T-helper 2 cell (primary cell): ENCODE measurements at regions not wholly inside any gene's neighbourhood (a gene's known extent, or its start where the extent isn't known, plus 50 kb on each side); places are given as distances from the start of the nearest gene placed in this dataset.

ENCODE experiments used
- DNase-seq, 5 experiments: peaks; one replicate each; pipeline versions ENCODE4 v3.0.0 to v3.0.0-alpha.2; 2012 to 2022

GRCh38 chr10:91335147-91335546 lies 75.0 kb upstream of the HECTD2 start:
- peak in 1 of 5 experiments; percentile 1 for DNase-seq

- DNase-seq = no peak
Measured at GRCh38 chr10:91339729-91340128, 70.4 kb upstream of the HECTD2 start.

GRCh38 chr10:91340613-91341362 lies 69.4 kb upstream of the HECTD2 start:
- DNase-seq = no peak

DNA sequence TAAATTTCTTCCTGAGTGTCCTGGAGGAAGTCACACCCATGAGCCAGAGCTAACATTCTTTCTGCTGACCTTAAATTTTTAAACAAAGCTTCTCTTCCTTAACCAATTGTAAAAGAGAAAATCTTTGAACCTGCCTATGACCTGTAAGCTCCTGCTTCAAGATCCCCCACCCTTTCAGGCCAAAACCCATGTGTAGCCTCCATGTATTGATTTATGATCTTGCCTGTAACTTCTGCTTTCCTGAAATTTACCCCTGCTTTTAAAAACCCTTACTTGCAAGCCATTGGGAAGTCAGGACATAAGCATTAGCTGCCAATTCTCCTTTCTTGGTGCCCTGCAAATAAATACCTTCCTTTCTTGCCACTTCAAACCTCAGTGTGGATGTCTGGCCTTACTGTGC lies 68.5 kb upstream of the HECTD2 start:
- DNase-seq = no peak

DNA sequence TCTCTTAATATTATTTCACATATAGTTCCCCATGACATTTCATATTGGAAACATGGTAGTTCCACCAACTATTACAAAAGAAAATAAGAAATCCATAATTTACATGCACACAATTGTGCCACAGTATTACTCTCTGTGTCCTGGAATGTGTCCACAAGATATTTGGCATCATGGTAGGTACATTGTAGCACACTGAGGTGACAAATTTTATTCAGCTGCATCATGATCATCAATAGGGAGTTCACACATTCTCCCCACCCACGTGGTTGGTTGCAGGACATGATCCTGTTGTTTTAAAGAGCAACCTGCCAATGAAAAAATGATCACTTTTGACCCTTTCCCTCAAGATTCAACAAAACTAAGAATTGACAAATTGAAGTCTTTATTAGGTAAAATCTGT lies 67.1 kb upstream of the HECTD2 start:
- no peak for DNase-seq

GRCh38 chr10:91344117-91344856 lies 65.9 kb upstream of the HECTD2 start:
- DNase-seq = no peak

GRCh38 chr10:91345716-91346115 lies 64.4 kb upstream of the HECTD2 start:
- DNase-seq = no peak

- no peak for DNase-seq
Measured at GRCh38 chr10:91347529-91347928, 62.6 kb upstream of the HECTD2 start.

- no peak for DNase-seq
Measured at GRCh38 chr10:91349381-91349780, 60.8 kb upstream of the HECTD2 start.

GRCh38 chr10:91350651-91351081 lies 59.5 kb upstream of the HECTD2 start:
- DNase-seq = no peak

GRCh38 chr10:91352760-91353159 lies 57.4 kb upstream of the HECTD2 start:
- DNase-seq = no peak

GRCh38 chr10:91354166-91355075 lies 55.7 kb upstream of the HECTD2 start:
- no peak for DNase-seq

DNA sequence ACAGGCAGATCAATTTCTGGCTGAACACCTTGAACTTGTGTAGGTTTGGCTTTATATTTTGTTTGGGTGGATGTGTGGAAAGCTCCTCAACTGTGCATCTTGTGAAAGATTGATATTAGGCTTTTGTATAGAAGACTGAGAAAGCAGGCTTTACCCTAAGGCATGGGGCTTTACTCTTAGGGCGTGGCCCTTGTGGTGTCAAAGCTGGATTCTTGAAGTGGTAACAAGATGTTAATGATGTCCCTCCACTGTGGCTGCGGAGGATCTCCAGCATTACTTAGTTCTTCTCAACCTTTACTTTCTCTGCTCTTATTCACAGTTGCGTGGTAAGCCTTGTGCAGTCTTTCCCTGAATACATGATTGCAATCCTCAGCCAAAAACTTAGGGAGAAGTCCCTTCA lies 54.1 kb upstream of the HECTD2 start:
- DNase-seq = no peak

DNA sequence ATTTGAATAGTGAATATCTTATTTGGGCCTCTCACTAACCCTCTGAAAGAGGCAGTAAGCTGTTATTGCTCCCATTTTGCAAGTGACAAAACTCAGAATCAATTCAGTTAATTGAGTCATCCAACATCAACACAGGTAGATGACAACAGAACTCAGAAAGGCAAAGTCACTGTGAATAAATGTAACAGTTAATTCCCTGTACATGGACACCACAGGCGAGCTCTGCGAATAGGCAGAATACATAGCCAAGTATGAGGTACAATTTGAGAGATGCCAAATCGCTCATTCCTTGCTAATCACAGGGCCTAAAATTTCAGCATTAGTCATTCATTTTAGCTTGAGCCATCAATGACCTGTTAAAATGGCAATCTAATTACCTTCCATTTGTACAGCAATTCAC lies 52.6 kb upstream of the HECTD2 start:
- no peak for DNase-seq
